CD14-positive monocyte (primary cell): ENCODE measurements at regions not wholly inside any gene's neighbourhood (a gene's known extent, or its start where the extent isn't known, plus 50 kb on each side); places are given as distances from the start of the nearest gene placed in this dataset.

Experiments used
- DNase-seq, 3 donors: peaks; one replicate each; pipeline ENCODE4 v3.0.0-alpha.2; 2011 to 2022
- H2AFZ ChIP-seq: 2 replicates; pipeline ENCODE4 v1.6.0; 2012; ENCODE audit warnings: mild to moderate bottlenecking, low read depth, low read length, inconsistent platforms; ENCODE audit not compliant: insufficient read depth, poor library complexity, severe bottlenecking
- H3K27ac ChIP-seq, 2 donors: 1 replicate in 1 of 2; 2 replicates in 1 of 2; pipeline ENCODE4 v1.5.1; 2012 to 2013; ENCODE audit warnings: low read length in 2 of 2, control low read depth in 1 of 2, inconsistent platforms in 1 of 2, low read depth in 1 of 2, mild to moderate bottlenecking in 1 of 2
- H3K27me3 ChIP-seq, 2 donors: one replicate each; pipeline versions ENCODE4 v1.6.0 to v1.6.1; 2011 to 2013; ENCODE audit warnings: low read length in 2 of 2; ENCODE audit not compliant: control insufficient read depth in 2 of 2, insufficient read depth in 2 of 2
- H3K36me3 ChIP-seq, 2 donors: replicated peaks in 1 of 2; 1 replicate in 1 of 2; 2 replicates in 1 of 2; pipeline versions ENCODE4 v1.5.1 to v1.6.1; 2012 to 2013; ENCODE audit warnings: low read length in 2 of 2, control low read depth in 1 of 2, inconsistent platforms in 1 of 2, mild to moderate bottlenecking in 1 of 2; ENCODE audit not compliant: insufficient read depth in 2 of 2, control insufficient read depth in 1 of 2
- H3K4me1 ChIP-seq, 2 donors: 1 replicate in 1 of 2; 2 replicates in 1 of 2; pipeline versions ENCODE4 v1.5.1 to v1.6.1; 2012 to 2013; ENCODE audit warnings: low read length in 2 of 2, control low read depth in 1 of 2, inconsistent platforms in 1 of 2, mild to moderate bottlenecking in 1 of 2, moderate library complexity in 1 of 2; ENCODE audit not compliant: insufficient read depth in 2 of 2, control insufficient read depth in 1 of 2
- H3K4me2 ChIP-seq: replicated peaks from 2 replicates; pipeline ENCODE3; 2012; ENCODE audit warnings: low read length, moderate library complexity, mild to moderate bottlenecking; ENCODE audit not compliant: poor library complexity, severe bottlenecking; ENCODE audit errors: extremely low read depth
- H3K4me3 ChIP-seq, 3 experiments: fragments of 200-600 bp in 1 of 3; sonication (generic) in 1 of 3; replicated peaks in 1 of 3; 1 replicate in 2 of 3; 2 replicates in 1 of 3; pipeline ENCODE4 v1.5.1; 2011 to 2013; ENCODE audit warnings: low read length in 3 of 3, mild to moderate bottlenecking in 3 of 3, control low read depth in 2 of 3, low read depth in 2 of 3, inconsistent platforms in 1 of 3, moderate library complexity in 1 of 3
- H3K79me2 ChIP-seq: 2 replicates; pipeline ENCODE4 v1.6.0; 2012; ENCODE audit warnings: mild to moderate bottlenecking, control low read depth, inconsistent platforms, low read length, moderate library complexity; ENCODE audit not compliant: insufficient read depth
- H3K9ac ChIP-seq: 2 replicates; pipeline ENCODE4 v1.6.0; 2017; ENCODE audit warnings: low read length, mild to moderate bottlenecking; ENCODE audit not compliant: insufficient read depth, poor library complexity, severe bottlenecking
- H3K9me3 ChIP-seq, 2 donors: replicated peaks in 1 of 2; 1 replicate in 1 of 2; 2 replicates in 1 of 2; pipeline versions ENCODE4 v1.5.1 to v1.6.1; 2012 to 2013; ENCODE audit warnings: low read length in 2 of 2, control low read depth in 1 of 2; ENCODE audit not compliant: control insufficient read depth in 1 of 2, insufficient read depth in 1 of 2
- H4K20me1 ChIP-seq: 2 replicates; pipeline ENCODE4 v1.6.0; 2012; ENCODE audit warnings: mild to moderate bottlenecking, low read length, control low read depth, moderate library complexity; ENCODE audit not compliant: insufficient read depth
- H3K27ac Mint-ChIP-seq, 7 donors: one replicate each; pipeline ENCODE4 v1.8.0; 2020; ENCODE audit warnings: mild to moderate bottlenecking in 7 of 7, mixed read lengths in 7 of 7, moderate library complexity in 6 of 7, inconsistent platforms in 2 of 7
- H3K27me3 Mint-ChIP-seq, 3 donors: one replicate each; pipeline ENCODE4 v1.8.0; 2021 to 2022; ENCODE audit warnings: low read depth in 3 of 3, mild to moderate bottlenecking in 3 of 3, mixed read lengths in 3 of 3, moderate library complexity in 3 of 3, inconsistent platforms in 1 of 3
- H3K36me3 Mint-ChIP-seq, 2 donors: one replicate each; pipeline ENCODE4 v1.8.0; 2020; ENCODE audit warnings: mixed read lengths in 2 of 2, inconsistent platforms in 1 of 2, mild to moderate bottlenecking in 1 of 2
- H3K4me1 Mint-ChIP-seq: one replicate; pipeline ENCODE4 v1.8.0; 2020; ENCODE audit warnings: mild to moderate bottlenecking, mixed read lengths
- H3K4me3 Mint-ChIP-seq, 2 donors: one replicate each; pipeline ENCODE4 v1.8.0; 2020; ENCODE audit warnings: mild to moderate bottlenecking in 2 of 2, mixed read lengths in 2 of 2, moderate library complexity in 1 of 2
- H3K9me3 Mint-ChIP-seq, 7 donors: one replicate each; pipeline ENCODE4 v1.8.0; 2020 to 2022; ENCODE audit warnings: mixed read lengths in 7 of 7, mild to moderate bottlenecking in 6 of 7, moderate library complexity in 6 of 7, inconsistent platforms in 2 of 7
- CTCF ChIP-seq: fragments of 200-600 bp; IDR thresholded peaks from one replicate; pipeline ENCODE4 v1.8.0; 2022; ENCODE audit warnings: antibody characterized with exemption, mild to moderate bottlenecking
- WGBS: methylation state at CpG from one replicate; pipeline ENCODE4 v1.1.5; 2013; ENCODE audit warnings: missing lambda C conversion rate; ENCODE audit not compliant: insufficient coverage; 5-methylcytosine and 5-hydroxymethylcytosine counted together
- intact Hi-C, 2 donors: fragments of 100-400 bp; cut with micrococcal nuclease; formaldehyde crosslinking; loops; one replicate each; pipeline versions ENCODE4 v1.15.0 to v1.15.1; 2023

GRCh38 chr2:128439031-128439790 lies 120.5 kb upstream of the HS6ST1 start:
- no peak overlapping the region for H2AFZ ChIP-seq
- H4K20me1 ChIP-seq, result no peaks in the 10 kb centered on the region
- no peak overlapping the region for H3K4me3 ChIP-seq
- no peaks in the 10 kb centered on the region for H3K36me3 ChIP-seq
- intact Hi-C loops, result no loop called here
- H3K27ac ChIP-seq, result no peak overlapping the region
- Mint-ChIP-seq H3K4me1 (peaks cover 26% of the 10 kb centered on the region), H3K9me3 (no peaks in the 10 kb centered on the region), H3K36me3 (no peaks in the 10 kb centered on the region), H3K27me3 (peaks cover 0 to 2% (median 1%) of the 10 kb centered on the region in 3 donors), H3K4me3 (no peak overlapping the region), H3K27ac (no peak overlapping the region)
- H3K27me3 ChIP-seq, result no peaks in the 10 kb centered on the region
- 92% methylated on average over 5 of the region's 12 CpGs for WGBS
- no peaks in the 10 kb centered on the region for H3K79me2 ChIP-seq
- DNase-seq, result no peak
- H3K9me3 ChIP-seq, result no peaks in the 10 kb centered on the region
- peaks cover 25% of the 10 kb centered on the region in 2 donors for H3K4me1 ChIP-seq
- TF ChIP-seq CTCF, result no peak
- H3K4me2 ChIP-seq, result no peak overlapping the region
- no peak overlapping the region for H3K9ac ChIP-seq

- Mint-ChIP-seq H3K27ac (peak overlapping the region in 2 of 7 donors; percentile 63 to 72), H3K27me3 (peaks cover 0 to 2% (median 1%) of the 10 kb centered on the region in 3 donors), H3K4me3 (no peak overlapping the region), H3K9me3 (no peaks in the 10 kb centered on the region), H3K4me1 (peaks cover 27% of the 10 kb centered on the region), H3K36me3 (no peaks in the 10 kb centered on the region)
- no peaks in the 10 kb centered on the region for H3K36me3 ChIP-seq
- H3K27ac ChIP-seq, result no peak overlapping the region
- H2AFZ ChIP-seq, result no peak overlapping the region
- no peaks in the 10 kb centered on the region for H3K9me3 ChIP-seq
- H3K4me1 ChIP-seq, result peaks cover 26% of the 10 kb centered on the region in 2 donors
- TF ChIP-seq CTCF, result no peak
- no peak overlapping the region for H3K4me3 ChIP-seq
- no peaks in the 10 kb centered on the region for H3K79me2 ChIP-seq
- 88% methylated on average over 13 of the region's 13 CpGs for WGBS
- no peaks in the 10 kb centered on the region for H4K20me1 ChIP-seq
- H3K4me2 ChIP-seq, result no peak overlapping the region
- H3K27me3 ChIP-seq, result no peaks in the 10 kb centered on the region
- intact Hi-C loops, result no loop called here
- DNase-seq, result no peak
- no peak overlapping the region for H3K9ac ChIP-seq
These were observed 121.4 kb upstream of the HS6ST1 start for GRCh38 chr2:128439791-128440665.
